SK-N-SH (cell line): ENCODE measurements at regions not wholly inside any gene's neighbourhood (a gene's known extent, or its start where the extent isn't known, plus 50 kb on each side); places are given as distances from the start of the nearest gene placed in this dataset.

ENCODE experiments used
- EZH2phosphoT487 ChIP-seq: fragments of 200-600 bp; sonication (generic); IDR thresholded peaks from 2 replicates; pipeline ENCODE4 v1.6.1; 2017; ENCODE audit warnings: low read depth, mixed run types, mild to moderate bottlenecking, antibody characterized with exemption, moderate library complexity, borderline replicate concordance
- POLR2AphosphoS5 ChIP-seq: IDR thresholded peaks from 2 replicates; pipeline ENCODE4 v1.6.1; 2012; ENCODE audit warnings: low read depth, low read length
- RCOR1 ChIP-seq: fragments of 150-350 bp; IDR thresholded peaks from 2 replicates; pipeline ENCODE4 v1.6.1; 2017; ENCODE audit warnings: antibody characterized with exemption, low read length
- REST ChIP-seq: IDR thresholded peaks from 2 replicates; pipeline ENCODE4 v1.6.1; 2012; ENCODE audit warnings: mild to moderate bottlenecking, low read depth, low read length, moderate library complexity
- TF ChIP-seq, protein P1 (sequence below): fragments of 200-600 bp; sonication (generic); IDR thresholded peaks from 2 replicates; pipeline ENCODE4 v1.6.1; 2017; ENCODE audit warnings: antibody characterized with exemption, mild to moderate bottlenecking, moderate library complexity

DNA sequence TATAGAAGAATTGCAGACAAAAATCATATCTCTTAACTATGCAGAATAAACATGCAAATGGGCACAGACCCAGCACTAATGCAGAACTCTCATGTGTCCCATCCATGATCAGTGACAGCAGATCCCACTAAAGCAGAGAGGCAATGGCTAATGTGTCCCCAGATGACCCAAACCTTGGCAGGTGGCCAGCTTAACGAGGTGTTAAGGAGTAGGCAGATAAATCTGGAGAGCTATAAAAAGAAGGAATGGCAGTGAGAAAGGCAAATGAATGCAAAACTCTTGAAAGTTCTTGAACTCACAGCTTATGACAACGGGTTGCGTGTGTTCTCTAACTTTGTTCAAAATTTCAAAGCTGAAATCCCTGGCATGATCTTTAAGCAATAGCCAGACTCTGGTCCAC, 265.4 kb downstream of the RASEF start:
- no peak for TF ChIP-seq REST
- TF ChIP-seq RCOR1, result no peak
- TF ChIP-seq, protein P1, sequence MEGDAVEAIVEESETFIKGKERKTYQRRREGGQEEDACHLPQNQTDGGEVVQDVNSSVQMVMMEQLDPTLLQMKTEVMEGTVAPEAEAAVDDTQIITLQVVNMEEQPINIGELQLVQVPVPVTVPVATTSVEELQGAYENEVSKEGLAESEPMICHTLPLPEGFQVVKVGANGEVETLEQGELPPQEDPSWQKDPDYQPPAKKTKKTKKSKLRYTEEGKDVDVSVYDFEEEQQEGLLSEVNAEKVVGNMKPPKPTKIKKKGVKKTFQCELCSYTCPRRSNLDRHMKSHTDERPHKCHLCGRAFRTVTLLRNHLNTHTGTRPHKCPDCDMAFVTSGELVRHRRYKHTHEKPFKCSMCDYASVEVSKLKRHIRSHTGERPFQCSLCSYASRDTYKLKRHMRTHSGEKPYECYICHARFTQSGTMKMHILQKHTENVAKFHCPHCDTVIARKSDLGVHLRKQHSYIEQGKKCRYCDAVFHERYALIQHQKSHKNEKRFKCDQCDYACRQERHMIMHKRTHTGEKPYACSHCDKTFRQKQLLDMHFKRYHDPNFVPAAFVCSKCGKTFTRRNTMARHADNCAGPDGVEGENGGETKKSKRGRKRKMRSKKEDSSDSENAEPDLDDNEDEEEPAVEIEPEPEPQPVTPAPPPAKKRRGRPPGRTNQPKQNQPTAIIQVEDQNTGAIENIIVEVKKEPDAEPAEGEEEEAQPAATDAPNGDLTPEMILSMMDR, result no peak
- no peak for TF ChIP-seq EZH2phosphoT487
- no peak for TF ChIP-seq POLR2AphosphoS5
